H9 (cell line): ENCODE measurements at regions not wholly inside any gene's neighbourhood (a gene's known extent, or its start where the extent isn't known, plus 50 kb on each side); places are given as distances from the start of the nearest gene placed in this dataset.

ENCODE experiments used
- DNase-seq: peaks from one replicate; pipeline ENCODE4 v3.0.0-alpha.2; 2017
- H2AFZ ChIP-seq: one replicate; pipeline ENCODE4 v1.6.1; 2013; ENCODE audit warnings: mild to moderate bottlenecking, low read length, control low read depth, moderate library complexity
- H2AK5ac ChIP-seq: 2 replicates; pipeline ENCODE4 v1.6.1; 2013; ENCODE audit warnings: low read length, control low read depth, mixed read lengths; ENCODE audit not compliant: insufficient read length
- H2BK120ac ChIP-seq: one replicate; pipeline ENCODE4 v1.6.1; 2013; ENCODE audit warnings: low read depth, mild to moderate bottlenecking, low read length, control low read depth, inconsistent platforms; ENCODE audit not compliant: poor library complexity, severe bottlenecking
- H2BK12ac ChIP-seq: 2 replicates; pipeline ENCODE4 v1.6.1; 2013; ENCODE audit warnings: low read length, control low read depth, mixed read lengths, low read depth; ENCODE audit not compliant: insufficient read length
- H2BK15ac ChIP-seq: 2 replicates; pipeline ENCODE4 v1.6.1; 2013; ENCODE audit warnings: low read depth, low read length, control low read depth
- H2BK20ac ChIP-seq: one replicate; pipeline ENCODE4 v1.6.1; 2013; ENCODE audit warnings: low read depth, mild to moderate bottlenecking, low read length, control low read depth, inconsistent platforms; ENCODE audit not compliant: poor library complexity, severe bottlenecking
- H2BK5ac ChIP-seq: 2 replicates; pipeline ENCODE4 v1.6.1; 2013; ENCODE audit warnings: low read length, control low read depth, mixed read lengths; ENCODE audit not compliant: insufficient read length
- H3K14ac ChIP-seq: 2 replicates; pipeline ENCODE4 v1.6.1; 2013; ENCODE audit warnings: low read length, control low read depth; ENCODE audit not compliant: insufficient read depth
- H3K18ac ChIP-seq: 2 replicates; pipeline ENCODE4 v1.6.1; 2013; ENCODE audit warnings: low read depth, mild to moderate bottlenecking, mixed read lengths, low read length, control low read depth; ENCODE audit not compliant: insufficient read length
- H3K23ac ChIP-seq: 2 replicates; pipeline ENCODE4 v1.6.1; 2013; ENCODE audit warnings: low read length, control low read depth, mixed read lengths, low read depth; ENCODE audit not compliant: insufficient read length
- H3K23me2 ChIP-seq: 2 replicates; pipeline ENCODE4 v1.6.1; 2013; ENCODE audit warnings: low read depth, mild to moderate bottlenecking, mixed read lengths, low read length, control low read depth; ENCODE audit not compliant: insufficient read length, poor library complexity, severe bottlenecking
- H3K27ac ChIP-seq: 2 replicates; pipeline ENCODE4 v1.5.1; 2013; ENCODE audit warnings: low read length, control low read depth, mixed read lengths, low read depth; ENCODE audit not compliant: insufficient read length
- H3K27me3 ChIP-seq: 2 replicates; pipeline ENCODE4 v1.6.1; 2013; ENCODE audit warnings: low read length, control low read depth, inconsistent platforms; ENCODE audit not compliant: insufficient read depth
- H3K4ac ChIP-seq: 2 replicates; pipeline ENCODE4 v1.6.1; 2013; ENCODE audit warnings: low read depth, mild to moderate bottlenecking, control low read depth, inconsistent platforms, low read length, moderate library complexity
- H3K4me1 ChIP-seq: 2 replicates; pipeline ENCODE4 v1.6.1; 2013; ENCODE audit warnings: low read length, control low read depth, inconsistent platforms; ENCODE audit not compliant: insufficient read depth
- H3K4me2 ChIP-seq: 2 replicates; pipeline ENCODE4 v1.6.1; 2013; ENCODE audit warnings: low read length, control low read depth, mixed read lengths; ENCODE audit not compliant: insufficient read length, insufficient read depth
- H3K56ac ChIP-seq: 2 replicates; pipeline ENCODE4 v1.6.1; 2013; ENCODE audit warnings: low read depth, mild to moderate bottlenecking, mixed read lengths, low read length, control low read depth; ENCODE audit not compliant: insufficient read length
- H3K79me1 ChIP-seq: 2 replicates; pipeline ENCODE4 v1.6.1; 2013; ENCODE audit warnings: low read depth, mild to moderate bottlenecking, moderate library complexity, low read length, control low read depth, inconsistent platforms; ENCODE audit not compliant: insufficient read depth, poor library complexity, severe bottlenecking
- H3K79me2 ChIP-seq: 2 replicates; pipeline ENCODE4 v1.6.1; 2013; ENCODE audit warnings: low read length, control low read depth, inconsistent platforms; ENCODE audit not compliant: insufficient read depth
- H3K9ac ChIP-seq: 2 replicates; pipeline ENCODE4 v1.6.1; 2013; ENCODE audit warnings: low read length, control low read depth, mixed read lengths; ENCODE audit not compliant: insufficient read length; ENCODE audit errors: extremely low read depth
- H3K9me3 ChIP-seq: one replicate; pipeline ENCODE4 v1.6.1; 2013; ENCODE audit warnings: low read depth, low read length, inconsistent platforms; ENCODE audit not compliant: control insufficient read depth
- H3T11ph ChIP-seq: one replicate; pipeline ENCODE4 v1.6.1; 2013; ENCODE audit warnings: mild to moderate bottlenecking, low read length, control low read depth, inconsistent platforms
- H4K20me1 ChIP-seq: one replicate; pipeline ENCODE4 v1.6.1; 2013; ENCODE audit not compliant: control insufficient read depth, insufficient read length, insufficient read depth
- H4K5ac ChIP-seq: 2 replicates; pipeline ENCODE4 v1.6.1; 2013; ENCODE audit warnings: low read depth, mild to moderate bottlenecking, mixed read lengths, low read length, control low read depth; ENCODE audit not compliant: insufficient read length
- H4K8ac ChIP-seq: replicated peaks from 2 replicates; pipeline ENCODE4 v1.6.1; 2013; ENCODE audit warnings: low read length, control low read depth, mixed read lengths, low read depth; ENCODE audit not compliant: insufficient read length
- H4K91ac ChIP-seq: 2 replicates; pipeline ENCODE4 v1.6.1; 2013; ENCODE audit warnings: low read depth, mild to moderate bottlenecking, moderate library complexity, mixed read lengths, low read length, control low read depth; ENCODE audit not compliant: insufficient read length
- H3K27ac Mint-ChIP-seq, 3 experiments: 2 replicates in 2 of 3; 3 replicates in 1 of 3; pipeline ENCODE4 v1.8.0; 2020 to 2021; ENCODE audit warnings: mixed read lengths in 3 of 3, mild to moderate bottlenecking in 1 of 3, moderate library complexity in 1 of 3
- H3K27me3 Mint-ChIP-seq: 2 replicates; pipeline ENCODE4 v1.8.0; 2021; ENCODE audit warnings: low read depth, mild to moderate bottlenecking, moderate library complexity, mixed read lengths
- H3K36me3 Mint-ChIP-seq, 3 experiments: 2 replicates in 2 of 3; 3 replicates in 1 of 3; pipeline ENCODE4 v1.8.0; 2020 to 2021; ENCODE audit warnings: low read depth in 3 of 3, mixed read lengths in 3 of 3; ENCODE audit not compliant: insufficient read depth in 1 of 3
- H3K4me1 Mint-ChIP-seq, 2 experiments: 2 replicates each; pipeline ENCODE4 v1.8.0; 2020; ENCODE audit warnings: mixed read lengths in 2 of 2
- H3K4me3 Mint-ChIP-seq, 2 experiments: 2 replicates in 1 of 2; 3 replicates in 1 of 2; pipeline ENCODE4 v1.8.0; 2020 to 2021; ENCODE audit warnings: mild to moderate bottlenecking in 2 of 2, mixed read lengths in 2 of 2, moderate library complexity in 1 of 2
- H3K9me3 Mint-ChIP-seq, 2 experiments: 2 replicates in 1 of 2; 3 replicates in 1 of 2; pipeline ENCODE4 v1.8.0; 2020; ENCODE audit warnings: mild to moderate bottlenecking in 2 of 2, mixed read lengths in 2 of 2, moderate library complexity in 1 of 2
- CTCF ChIP-seq: fragments of 200-600 bp; sonication (generic); conservative IDR thresholded peaks from 3 replicates; pipeline ENCODE4 v1.8.0; 2021; ENCODE audit warnings: antibody characterized with exemption, mild to moderate bottlenecking
- WGBS: extraction: QIAGEN DNeasy Blood & Tissue Kit; methylation state at CpG from one replicate; pipeline ENCODE4 v1.1.7; 2013; ENCODE audit warnings: missing lambda C conversion rate, low lambda C conversion rate, mixed read lengths; ENCODE audit not compliant: insufficient read length; ENCODE audit errors: extremely low coverage; 5-methylcytosine and 5-hydroxymethylcytosine counted together

GRCh38 chr15:39084674-39085530 lies 496.0 kb upstream of the THBS1 start:
- Histone ChIP-seq H3T11ph (no peak overlapping the region), H4K8ac (no peak overlapping the region), H3K27ac (no peak overlapping the region), H2BK12ac (no peak overlapping the region), H3K23me2 (no peaks in the 10 kb centered on the region), H3K4me1 (no peaks in the 10 kb centered on the region), H4K20me1 (no peaks in the 10 kb centered on the region), H2BK120ac (no peak overlapping the region), H3K4ac (no peak overlapping the region), H3K9me3 (no peaks in the 10 kb centered on the region), H3K9ac (no peak overlapping the region), H3K18ac (no peak overlapping the region), H2BK20ac (no peak overlapping the region), H3K14ac (no peak overlapping the region), H4K91ac (no peak overlapping the region), H3K27me3 (no peaks in the 10 kb centered on the region), H4K5ac (no peak overlapping the region), H3K4me2 (no peak overlapping the region), H3K79me1 (no peaks in the 10 kb centered on the region), H3K56ac (no peak overlapping the region), H3K79me2 (no peaks in the 10 kb centered on the region), H2BK5ac (no peak overlapping the region), H3K23ac (no peak overlapping the region), H2AFZ (no peak overlapping the region), H2BK15ac (no peak overlapping the region), H2AK5ac (no peak overlapping the region)
- WGBS = no CpG with 5 or more reads among the region's 12 CpGs
- DNase-seq = no peak
- Mint-ChIP-seq H3K36me3 (no peaks in the 10 kb centered on the region; a peak in 1 of 7 replicates), H3K27ac (no peak overlapping the region), H3K27me3 (no peaks in the 10 kb centered on the region; the same call in 1 of the 2 replicates), H3K4me1 (peaks cover 9 to 10% of the 10 kb centered on the region in 2 experiments), H3K9me3 (no peaks in the 10 kb centered on the region; a peak in 1 of 5 replicates), H3K4me3 (no peak overlapping the region)
- no peak for TF ChIP-seq CTCF
